ENCODE measurements at regions not wholly inside any gene's neighbourhood (a gene's known extent, or its start where the extent isn't known, plus 50 kb on each side); places are given as distances from the start of the nearest gene placed in this dataset.
A peak's percentile ranks its signal among the peaks of the same experiment; 100 is the strongest.

DNA sequence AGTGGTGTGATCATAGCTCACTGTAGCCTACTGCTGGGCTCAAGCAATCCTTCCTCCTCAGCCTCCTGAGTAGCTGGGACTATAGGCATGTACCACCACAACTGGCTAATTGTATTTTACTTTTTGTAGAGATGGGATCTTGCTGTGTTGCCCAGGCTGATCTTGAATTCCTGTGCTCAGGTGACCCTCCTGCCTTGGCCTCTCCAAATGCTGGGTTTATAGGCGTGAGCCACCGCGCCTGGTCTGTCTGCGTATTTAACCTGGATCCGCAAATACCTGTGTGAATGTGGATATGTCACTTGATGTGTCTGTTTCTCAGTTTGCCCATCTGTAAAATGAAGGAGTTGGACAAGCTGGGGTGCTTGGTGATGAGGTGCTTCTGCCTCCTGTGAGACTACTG lies 123.9 kb downstream of the BAMBI start:
- TF ChIP-seq ZNF449 (tag by site-specific recombination; IDR thresholded peaks at IDR 0.05) = no peak
- no peak for TF ChIP-seq KLF7 (tag by site-specific recombination; IDR thresholded peaks at IDR 0.05; ENCODE audit: borderline replicate concordance)
- no peak for TF ChIP-seq ZNF626 (tag by site-specific recombination; IDR thresholded peaks at IDR 0.05)
- no peak for TF ChIP-seq CTCF (tag by site-specific recombination; IDR thresholded peaks at IDR 0.05)
- TF ChIP-seq ZNF24 (tag by site-specific recombination; IDR thresholded peaks at IDR 0.05) = no peak
- TF ChIP-seq ZNF169 (tag by site-specific recombination; IDR thresholded peaks at IDR 0.05) = no peak
- TF ChIP-seq ZSCAN23 (tag by site-specific recombination; IDR thresholded peaks at IDR 0.05) = no peak
- TF ChIP-seq ZNF121 (tag by site-specific recombination; IDR thresholded peaks at IDR 0.05) = peak; percentile 47; the same call in 1 of the 2 replicates
